Spleen (tissue), 7 donors: ENCODE measurements at regions not wholly inside any gene's neighbourhood (a gene's known extent, or its start where the extent isn't known, plus 50 kb on each side); places are given as distances from the start of the nearest gene placed in this dataset.

ENCODE experiments used
- CTCF ChIP-seq, 11 experiments: fragments of 200-600 bp in 7 of 11; fragments of 450-650 bp in 4 of 11; sonication (generic) in 4 of 11; IDR thresholded peaks in 8 of 11; conservative IDR thresholded peaks in 3 of 11; 1 replicate in 7 of 11; 2 replicates in 4 of 11; pipeline versions ENCODE4 v1.4.0 to v1.8.0; 2016 to 2021; ENCODE audit warnings: antibody characterized with exemption in 11 of 11, inconsistent platforms in 4 of 11, mild to moderate bottlenecking in 1 of 11
- POLR2A ChIP-seq, 3 donors: fragments of 450-650 bp; IDR thresholded peaks; one replicate each; pipeline ENCODE4 v1.5.1; 2017; ENCODE audit warnings: antibody characterized with exemption in 3 of 3, mild to moderate bottlenecking in 1 of 3
- POLR2AphosphoS5 ChIP-seq, 3 donors: sonication (generic); formaldehyde crosslinking; IDR thresholded peaks; one replicate each; pipeline ENCODE4 v1.5.1; 2017; ENCODE audit warnings: antibody characterized with exemption in 3 of 3
- donor health status: DM: no; HTN: no; CAD: no; lungs with moderate emphysema.
- donor health status: DM: no; HTN: no; CAD: no.
- donor health status: DM: no; HTN: no; CAD: no.

GRCh38 chr7:17638727-17639126 is 301.6 kb downstream of the SNX13 start:
- TF ChIP-seq CTCF (IDR thresholded peaks at IDR 0.05 in 8 of 11, conservative IDR thresholded peaks at IDR 0.05 in 3 of 11) (no peak), POLR2A (IDR thresholded peaks at IDR 0.05) (no peak), POLR2AphosphoS5 (IDR thresholded peaks at IDR 0.05) (no peak)
